Memory B cell (primary cell): ENCODE measurements at regions not wholly inside any gene's neighbourhood (a gene's known extent, or its start where the extent isn't known, plus 50 kb on each side); places are given as distances from the start of the nearest gene placed in this dataset.
"Not testable (repeated sequence)": the region's sequence is repeated elsewhere in the genome, so short reads cannot be mapped to it uniquely, and the experiment has no call there.

Experiments used
- ATAC-seq: fragments of 150-1000 bp; cut with Tn5 transposase; 2 replicates; pipeline ENCODE4 v1.10.0; 2021; ENCODE audit warnings: low read depth, mild to moderate bottlenecking, moderate library complexity
- DNase-seq, 2 donors: peaks; one replicate each; pipeline ENCODE4 v3.0.0; 2022; ENCODE audit warnings: low spot score in 2 of 2
- H3K27ac Mint-ChIP-seq: one replicate; pipeline ENCODE4 v1.8.0; 2022; ENCODE audit warnings: mild to moderate bottlenecking, moderate library complexity, mixed read lengths
- H3K27me3 Mint-ChIP-seq: one replicate; pipeline ENCODE4 v1.8.0; 2022; ENCODE audit warnings: mixed read lengths
- H3K36me3 Mint-ChIP-seq: one replicate; pipeline ENCODE4 v1.8.0; 2022; ENCODE audit warnings: mild to moderate bottlenecking, mixed read lengths
- H3K4me1 Mint-ChIP-seq: one replicate; pipeline ENCODE4 v1.8.0; 2022; ENCODE audit warnings: mixed read lengths
- H3K4me3 Mint-ChIP-seq: one replicate; pipeline ENCODE4 v1.8.0; 2022; ENCODE audit warnings: mild to moderate bottlenecking, moderate library complexity, mixed read lengths
- H3K9me3 Mint-ChIP-seq: one replicate; pipeline ENCODE4 v1.8.0; 2022; ENCODE audit warnings: mixed read lengths

- H3K36me3 Mint-ChIP-seq: no peaks in the 10 kb centered on the region
- no peak for ATAC-seq
- H3K4me1 Mint-ChIP-seq: no peaks in the 10 kb centered on the region
- peaks cover 4% of the 10 kb centered on the region for H3K9me3 Mint-ChIP-seq
- no peak overlapping the region for H3K4me3 Mint-ChIP-seq
- no peaks in the 10 kb centered on the region for H3K27me3 Mint-ChIP-seq
- DNase-seq: no peak
- no peak overlapping the region for H3K27ac Mint-ChIP-seq
Observed at GRCh38 chr18:41666231-41666630, 288.8 kb upstream of the PIK3C3 start.

GRCh38 chr18:41665210-41665609, 289.8 kb upstream of the PIK3C3 start:
- no peaks in the 10 kb centered on the region for H3K36me3 Mint-ChIP-seq
- H3K4me1 Mint-ChIP-seq: no peaks in the 10 kb centered on the region
- H3K27ac Mint-ChIP-seq: no peak overlapping the region
- H3K4me3 Mint-ChIP-seq: no peak overlapping the region
- ATAC-seq: no peak
- DNase-seq: no peak
- no peaks in the 10 kb centered on the region for H3K27me3 Mint-ChIP-seq
- no peaks in the 10 kb centered on the region for H3K9me3 Mint-ChIP-seq

GRCh38 chr18:41660654-41661053, 294.4 kb upstream of the PIK3C3 start:
- Mint-ChIP-seq H3K27ac (no peak overlapping the region), H3K36me3 (no peaks in the 10 kb centered on the region), H3K4me1 (no peaks in the 10 kb centered on the region), H3K4me3 (no peak overlapping the region), H3K9me3 (no peaks in the 10 kb centered on the region), H3K27me3 (no peaks in the 10 kb centered on the region)
- ATAC-seq (no peak), DNase-seq (no peak)

DNA sequence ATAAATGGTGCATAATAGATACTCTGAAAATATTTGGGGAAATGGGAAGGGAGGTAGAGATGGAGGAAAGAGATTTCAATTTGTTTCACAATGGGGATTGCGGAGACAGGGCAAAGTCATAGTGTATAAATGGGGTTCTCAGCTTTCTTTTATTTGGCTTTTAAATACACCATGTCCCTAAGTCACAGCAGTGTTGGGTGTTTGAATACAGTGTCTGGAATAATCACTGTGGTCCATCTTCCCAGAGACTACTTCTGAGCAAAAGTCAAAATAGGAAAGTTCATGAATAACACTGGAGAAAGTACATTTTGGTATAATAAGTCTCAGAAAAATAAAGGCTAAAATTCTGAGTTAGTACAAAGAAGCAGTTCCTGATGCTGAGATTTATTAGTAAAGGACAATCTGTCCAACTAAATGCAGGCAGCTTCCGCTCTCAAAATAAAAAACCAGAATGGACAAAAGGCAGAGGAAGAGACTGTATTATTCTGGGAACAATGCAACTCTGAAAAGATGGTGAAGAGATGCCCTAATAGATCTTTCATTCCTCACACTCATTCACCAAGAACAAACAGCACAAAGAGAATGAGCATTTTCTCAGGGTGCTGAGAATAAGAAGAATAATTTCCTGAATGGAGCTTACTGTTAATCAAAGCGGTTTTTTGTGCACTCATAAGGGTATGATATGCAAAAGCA, 295.4 kb upstream of the PIK3C3 start:
- Mint-ChIP-seq H3K27ac (no peak overlapping the region), H3K9me3 (no peaks in the 10 kb centered on the region), H3K4me1 (no peaks in the 10 kb centered on the region), H3K36me3 (no peaks in the 10 kb centered on the region), H3K27me3 (no peaks in the 10 kb centered on the region), H3K4me3 (no peak overlapping the region)
- no peak for ATAC-seq
- no peak for DNase-seq

DNA sequence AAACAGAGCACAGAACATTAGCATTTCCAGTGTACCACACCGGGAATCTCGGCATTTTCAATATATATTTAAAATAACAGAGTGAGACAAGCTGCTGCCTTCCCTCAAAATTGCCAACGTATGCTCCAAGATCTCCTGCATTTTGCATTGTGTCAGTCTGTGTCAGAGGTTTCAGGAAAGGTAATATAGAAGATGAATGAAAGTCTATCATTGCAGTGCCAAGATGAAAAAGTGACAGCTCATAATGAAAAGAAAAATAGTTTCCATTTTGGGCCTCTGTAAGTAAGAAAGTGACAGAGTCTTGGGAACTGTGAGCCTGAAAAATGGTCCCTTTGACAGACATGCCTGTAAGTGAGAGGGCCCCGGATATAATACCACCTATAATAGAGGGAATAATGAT, 297.8 kb upstream of the PIK3C3 start:
- ATAC-seq: no peak
- Mint-ChIP-seq H3K27me3 (no peaks in the 10 kb centered on the region), H3K36me3 (no peaks in the 10 kb centered on the region), H3K9me3 (peaks cover 1% of the 10 kb centered on the region), H3K4me1 (no peaks in the 10 kb centered on the region), H3K4me3 (no peak overlapping the region), H3K27ac (no peak overlapping the region)
- no peak for DNase-seq

DNA sequence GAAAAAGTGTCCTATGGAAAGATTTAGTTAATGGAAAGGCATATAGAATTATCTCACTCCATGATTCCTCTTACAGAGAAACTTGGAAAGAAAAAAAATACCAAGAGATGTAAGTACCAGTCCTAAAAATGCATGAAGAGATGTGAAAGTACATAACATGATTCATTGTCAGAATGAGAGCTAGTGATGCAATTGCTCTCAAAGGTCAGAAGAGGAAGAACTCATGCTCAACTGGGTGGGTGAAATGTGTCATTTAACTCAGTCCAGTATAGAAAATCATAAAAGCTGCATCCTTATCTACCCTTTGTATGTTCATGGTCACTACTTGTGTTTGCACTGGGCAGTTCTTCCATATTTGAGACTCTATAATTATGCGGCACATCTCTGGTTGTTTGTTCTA, 300.0 kb upstream of the PIK3C3 start:
- Mint-ChIP-seq H3K4me1 (no peaks in the 10 kb centered on the region), H3K36me3 (no peaks in the 10 kb centered on the region), H3K27ac (no peak overlapping the region), H3K9me3 (peaks cover 1% of the 10 kb centered on the region), H3K4me3 (no peak overlapping the region), H3K27me3 (no peaks in the 10 kb centered on the region)
- no peak for DNase-seq
- no peak for ATAC-seq

GRCh38 chr18:41647914-41648313, 307.1 kb upstream of the PIK3C3 start:
- no peaks in the 10 kb centered on the region for H3K4me1 Mint-ChIP-seq
- H3K27ac Mint-ChIP-seq: no peak overlapping the region

DNA sequence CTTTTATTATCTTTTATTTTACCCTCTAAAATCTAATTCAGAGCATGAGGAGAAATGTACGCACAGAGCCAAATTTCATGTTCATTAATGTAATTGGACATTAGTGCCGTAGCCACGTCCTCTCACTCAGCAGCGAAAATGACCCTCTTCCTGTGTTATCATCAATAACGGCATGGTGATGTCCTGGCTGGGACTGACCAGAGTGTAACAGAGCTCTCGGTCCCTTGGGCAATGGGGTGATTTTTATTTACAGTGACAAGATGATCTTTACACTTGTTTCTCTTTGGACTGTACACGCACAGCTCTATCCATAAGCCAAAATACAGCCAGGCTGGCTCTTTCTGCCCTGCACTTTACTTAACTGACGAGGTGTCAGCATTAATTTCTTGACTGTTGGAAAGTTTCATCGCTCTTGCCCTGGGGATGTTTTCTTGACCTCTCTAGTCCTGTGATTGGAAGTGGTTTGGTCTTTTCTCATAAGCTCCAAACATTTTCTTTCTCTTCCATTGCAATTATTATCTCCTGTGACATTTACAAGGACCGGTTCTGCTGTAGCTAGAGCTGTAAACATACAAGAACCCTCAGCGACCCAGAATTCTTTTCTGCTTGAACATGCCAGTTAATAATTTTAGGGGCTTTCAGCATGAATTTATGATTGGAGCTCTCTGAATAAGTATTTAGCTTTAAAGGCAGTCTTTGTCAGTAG, 308.0 kb upstream of the PIK3C3 start:
- Mint-ChIP-seq H3K27ac (no peak overlapping the region), H3K27me3 (no peaks in the 10 kb centered on the region), H3K36me3 (no peaks in the 10 kb centered on the region), H3K4me3 (no peak overlapping the region), H3K4me1 (no peaks in the 10 kb centered on the region), H3K9me3 (peaks cover 4% of the 10 kb centered on the region)
- DNase-seq (no peak), ATAC-seq (no peak)

More at GRCh38 chr18:41647914-41648313, 307.1 kb upstream of the PIK3C3 start:
- no peaks in the 10 kb centered on the region for H3K27me3 Mint-ChIP-seq
- no peak for ATAC-seq
- peaks cover 4% of the 10 kb centered on the region for H3K9me3 Mint-ChIP-seq
- no peak overlapping the region for H3K4me3 Mint-ChIP-seq
- no peaks in the 10 kb centered on the region for H3K36me3 Mint-ChIP-seq
- no peak for DNase-seq

DNA sequence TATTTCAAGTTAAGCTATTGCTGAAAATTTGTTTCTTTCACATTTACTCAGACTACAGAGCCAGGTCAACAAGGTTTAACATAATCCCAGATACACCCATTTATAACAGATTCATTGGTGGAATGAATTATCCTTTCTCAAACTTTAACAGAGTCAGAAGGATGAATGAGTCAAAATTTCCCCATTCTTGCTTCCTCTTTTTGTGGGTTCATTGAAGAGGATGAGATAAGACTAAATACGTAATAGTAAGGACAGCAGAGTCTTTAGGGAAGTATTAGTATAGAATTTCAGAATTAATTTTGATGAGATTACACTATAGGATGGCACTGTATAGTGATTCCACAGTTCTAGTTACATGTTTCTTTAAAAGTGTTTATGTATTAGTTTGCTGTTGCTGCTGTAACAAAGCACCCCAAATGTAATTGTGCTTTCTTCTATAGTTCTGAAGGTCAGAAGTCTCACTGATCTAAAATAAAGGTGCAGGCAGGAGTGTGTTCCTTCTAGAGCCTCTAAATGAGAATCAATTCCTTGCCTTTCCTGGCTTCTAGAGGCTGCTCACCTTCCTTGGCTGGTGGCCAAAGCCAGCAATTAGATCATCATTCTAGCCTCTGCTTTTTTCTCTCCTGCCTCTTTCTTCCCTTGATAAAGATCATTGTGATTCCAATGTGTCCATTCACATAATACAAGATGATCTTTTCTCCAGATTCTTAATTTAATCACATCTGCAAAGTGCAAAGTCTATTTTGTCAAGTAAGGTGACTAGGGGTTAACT, 309.3 kb upstream of the PIK3C3 start:
- no peak overlapping the region for H3K4me3 Mint-ChIP-seq
- DNase-seq (no peak), ATAC-seq (no peak)
- no peak overlapping the region for H3K27ac Mint-ChIP-seq
- H3K9me3 Mint-ChIP-seq: peaks cover 4% of the 10 kb centered on the region
- H3K36me3 Mint-ChIP-seq: no peaks in the 10 kb centered on the region
- H3K4me1 Mint-ChIP-seq: no peaks in the 10 kb centered on the region
- no peaks in the 10 kb centered on the region for H3K27me3 Mint-ChIP-seq

DNA sequence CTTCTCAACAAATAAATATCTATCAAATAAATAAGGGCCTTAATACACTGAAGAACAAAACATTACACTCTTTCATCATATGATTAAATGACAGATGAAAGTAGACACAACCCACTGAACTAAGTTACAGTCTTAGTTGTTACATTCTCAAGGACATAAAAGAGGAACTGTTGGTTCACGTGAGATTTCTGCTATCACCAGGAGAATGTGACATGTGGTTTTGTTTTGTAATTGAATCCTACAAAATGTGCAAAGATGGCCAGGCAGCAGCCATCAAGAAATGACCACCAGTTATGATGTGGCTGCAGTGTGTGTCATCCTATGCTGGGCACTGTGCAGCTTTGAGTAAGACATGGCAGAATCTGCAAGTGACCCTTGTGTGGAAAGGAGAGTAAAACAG, 310.6 kb upstream of the PIK3C3 start:
- ATAC-seq (no peak), DNase-seq (no peak)
- Mint-ChIP-seq H3K27me3 (no peaks in the 10 kb centered on the region), H3K36me3 (no peaks in the 10 kb centered on the region), H3K27ac (no peak overlapping the region), H3K4me1 (no peaks in the 10 kb centered on the region), H3K9me3 (peaks cover 4% of the 10 kb centered on the region), H3K4me3 (no peak overlapping the region)

DNA sequence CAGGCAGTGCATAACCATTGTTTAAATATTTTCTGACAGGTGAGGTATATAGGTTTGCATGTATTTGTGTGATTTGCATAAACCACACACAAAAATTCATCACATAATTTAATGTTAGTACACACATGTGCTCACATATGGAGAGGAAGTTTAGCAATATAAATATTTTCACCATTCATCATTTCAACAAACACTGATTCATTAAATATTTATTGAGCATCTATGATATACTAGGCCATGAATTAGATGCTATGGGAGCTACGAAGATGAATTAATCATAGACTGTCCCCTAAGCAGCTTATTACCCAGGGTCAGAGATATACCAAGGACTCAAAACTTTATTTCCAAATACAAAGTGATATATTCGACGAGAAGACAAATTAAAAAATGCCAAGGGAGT, 311.6 kb upstream of the PIK3C3 start:
- ATAC-seq (no peak), DNase-seq (no peak)
- no peaks in the 10 kb centered on the region for H3K4me1 Mint-ChIP-seq
- H3K27me3 Mint-ChIP-seq: no peaks in the 10 kb centered on the region
- peaks cover 7% of the 10 kb centered on the region for H3K9me3 Mint-ChIP-seq
- no peaks in the 10 kb centered on the region for H3K36me3 Mint-ChIP-seq
- no peak overlapping the region for H3K27ac Mint-ChIP-seq
- H3K4me3 Mint-ChIP-seq: no peak overlapping the region

DNA sequence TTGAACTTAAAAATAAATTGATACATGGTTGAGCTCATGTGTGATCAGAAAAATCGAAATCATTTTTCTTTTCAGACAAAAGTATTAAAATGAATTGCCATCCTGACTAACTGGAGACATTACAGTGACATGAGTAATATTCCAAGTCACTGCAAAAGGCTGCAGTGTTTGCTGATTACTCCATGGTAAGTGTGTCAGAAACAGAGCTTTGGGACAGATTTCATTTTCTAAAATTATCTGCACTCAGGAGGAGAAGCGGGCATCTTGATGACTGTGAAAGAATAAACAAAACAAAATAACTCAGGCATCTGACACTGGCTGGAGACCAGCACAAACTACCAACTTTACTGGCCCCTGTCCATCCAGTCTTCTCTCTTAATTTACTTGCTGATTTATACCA, 312.3 kb upstream of the PIK3C3 start:
- no peak for DNase-seq
- H3K4me1 Mint-ChIP-seq: no peaks in the 10 kb centered on the region
- H3K27me3 Mint-ChIP-seq: no peaks in the 10 kb centered on the region
- H3K4me3 Mint-ChIP-seq: no peak overlapping the region
- no peaks in the 10 kb centered on the region for H3K36me3 Mint-ChIP-seq
- H3K27ac Mint-ChIP-seq: no peak overlapping the region
- peaks cover 7% of the 10 kb centered on the region for H3K9me3 Mint-ChIP-seq
- no peak for ATAC-seq

- H3K4me3 Mint-ChIP-seq: no peak overlapping the region
- H3K4me1 Mint-ChIP-seq: no peaks in the 10 kb centered on the region
- peaks cover 6% of the 10 kb centered on the region for H3K9me3 Mint-ChIP-seq
- no peak overlapping the region for H3K27ac Mint-ChIP-seq
- no peaks in the 10 kb centered on the region for H3K27me3 Mint-ChIP-seq
- H3K36me3 Mint-ChIP-seq: no peaks in the 10 kb centered on the region
- no peak for DNase-seq
- ATAC-seq: no peak
Observed at GRCh38 chr18:41639218-41639617, 315.8 kb upstream of the PIK3C3 start.

GRCh38 chr18:41631723-41632285, 323.2 kb upstream of the PIK3C3 start:
- not testable (repeated sequence) for H3K36me3 Mint-ChIP-seq, H3K27me3 Mint-ChIP-seq, ATAC-seq, H3K4me3 Mint-ChIP-seq, DNase-seq, H3K9me3 Mint-ChIP-seq, H3K27ac Mint-ChIP-seq, H3K4me1 Mint-ChIP-seq
